Midbrain (tissue), 1 donor: ENCODE measurements at regions not wholly inside any gene's neighbourhood (a gene's known extent, or its start where the extent isn't known, plus 50 kb on each side); places are given as distances from the start of the nearest gene placed in this dataset.

ENCODE experiments used
- DNase-seq: peaks from one replicate; lab custom pipeline; 2025; lab: John Stamatoyannopoulos, UW

- no peak for DNase-seq
Measured at GRCh38 chr1:57800376-57800775, 376.5 kb upstream of the DAB1 start.

GRCh38 chr1:57799490-57800115 is 375.7 kb upstream of the DAB1 start:
- DNase-seq, result no peak

GRCh38 chr1:57798543-57798942 is 374.7 kb upstream of the DAB1 start:
- DNase-seq, result no peak

- no peak for DNase-seq
Measured at GRCh38 chr1:57797084-57797483, 373.2 kb upstream of the DAB1 start.

- DNase-seq, result no peak
Measured at GRCh38 chr1:57796616-57797015, 372.8 kb upstream of the DAB1 start.

GRCh38 chr1:57795886-57796285 is 372.0 kb upstream of the DAB1 start:
- no peak for DNase-seq

- DNase-seq, result no peak
Measured at GRCh38 chr1:57794078-57794477, 370.2 kb upstream of the DAB1 start.

- DNase-seq, result no peak
Measured at GRCh38 chr1:57791497-57791896, 367.6 kb upstream of the DAB1 start.

GRCh38 chr1:57789936-57790335 is 366.1 kb upstream of the DAB1 start:
- DNase-seq, result no peak

- DNase-seq, result no peak
Measured at GRCh38 chr1:57788313-57788712, 364.5 kb upstream of the DAB1 start.

GRCh38 chr1:57784356-57784755 is 360.5 kb upstream of the DAB1 start:
- no peak for DNase-seq

GRCh38 chr1:57782357-57782756 is 358.5 kb upstream of the DAB1 start:
- DNase-seq, result no peak

GRCh38 chr1:57772580-57773195 is 348.8 kb upstream of the DAB1 start:
- no peak for DNase-seq

- DNase-seq, result no peak
Measured at GRCh38 chr1:57770772-57771171, 346.9 kb upstream of the DAB1 start.

- no peak for DNase-seq
Measured at GRCh38 chr1:57770236-57770635, 346.4 kb upstream of the DAB1 start.

- DNase-seq, result no peak
Measured at GRCh38 chr1:57761628-57762027, 337.8 kb upstream of the DAB1 start.

- no peak for DNase-seq
Measured at GRCh38 chr1:57752843-57753242, 329.0 kb upstream of the DAB1 start.

GRCh38 chr1:57748719-57749118 is 324.9 kb upstream of the DAB1 start:
- no peak for DNase-seq

- DNase-seq, result no peak
Measured at GRCh38 chr1:57747818-57748217, 324.0 kb upstream of the DAB1 start.

- DNase-seq, result no peak
Measured at GRCh38 chr1:57741521-57741920, 317.7 kb upstream of the DAB1 start.

- DNase-seq, result no peak
Measured at GRCh38 chr1:57736940-57737339, 313.1 kb upstream of the DAB1 start.

GRCh38 chr1:57729181-57729580 is 305.3 kb upstream of the DAB1 start:
- no peak for DNase-seq

- DNase-seq, result no peak
Measured at GRCh38 chr1:57727121-57727520, 303.3 kb upstream of the DAB1 start.

- DNase-seq, result no peak
Measured at GRCh38 chr1:57725318-57725717, 301.5 kb upstream of the DAB1 start.
